Activated naive CD8-positive, alpha-beta T cell treated with anti-CD3 and anti-CD28 coated beads, Interleukin-2, amount 10 ng/mL, durations not matched to agents 7 days and 5 days (primary cell): ENCODE measurements at regions not wholly inside any gene's neighbourhood (a gene's known extent, or its start where the extent isn't known, plus 50 kb on each side); places are given as distances from the start of the nearest gene placed in this dataset.

ENCODE experiments used
- ATAC-seq: fragments of 150-1000 bp; cut with Tn5 transposase; one replicate; pipeline ENCODE4 v1.10.0; 2021; ENCODE audit warnings: low read depth, moderate library complexity
- POLR2A ChIA-PET: fragments of 350-600 bp; sonication (Branson Sonifier 250); formaldehyde crosslinking; loops from one replicate; lab custom pipeline; 2021; ENCODE audit warnings: antibody characterized with exemption; lab: Charles Lee
- DNase-seq: peaks from one replicate; pipeline ENCODE4 v3.0.0; 2021
- H3K27ac Mint-ChIP-seq: one replicate; pipeline ENCODE4 v1.8.0; 2022; ENCODE audit warnings: mild to moderate bottlenecking, mixed read lengths
- H3K27me3 Mint-ChIP-seq: one replicate; pipeline ENCODE4 v1.8.0; 2022; ENCODE audit warnings: mild to moderate bottlenecking, moderate library complexity, mixed read lengths
- H3K36me3 Mint-ChIP-seq: one replicate; pipeline ENCODE4 v1.8.0; 2021; ENCODE audit warnings: mild to moderate bottlenecking, mixed read lengths
- H3K4me1 Mint-ChIP-seq: one replicate; pipeline ENCODE4 v1.8.0; 2021; ENCODE audit warnings: mixed read lengths
- H3K4me3 Mint-ChIP-seq: one replicate; pipeline ENCODE4 v1.8.0; 2022; ENCODE audit warnings: mild to moderate bottlenecking, moderate library complexity, mixed read lengths
- H3K9me3 Mint-ChIP-seq: one replicate; pipeline ENCODE4 v1.8.0; 2021; ENCODE audit warnings: mixed read lengths

- POLR2A ChIA-PET, result no interaction called here
- H3K4me1 Mint-ChIP-seq, result peaks cover 24% of the 10 kb centered on the region
- no peaks in the 10 kb centered on the region for H3K36me3 Mint-ChIP-seq
- H3K27me3 Mint-ChIP-seq, result no peaks in the 10 kb centered on the region
- DNase-seq (no peak), ATAC-seq (peak; percentile 92)
- peak overlapping the region; percentile 33 for H3K4me3 Mint-ChIP-seq
- H3K9me3 Mint-ChIP-seq, result no peaks in the 10 kb centered on the region
- peak overlapping the region; percentile 10 for H3K27ac Mint-ChIP-seq
Observed at GRCh38 chr4:113825272-113825671, 63.7 kb upstream of the CAMK2D start.

- H3K9me3 Mint-ChIP-seq, result no peaks in the 10 kb centered on the region
- H3K4me3 Mint-ChIP-seq, result no peak overlapping the region
- H3K27me3 Mint-ChIP-seq, result no peaks in the 10 kb centered on the region
- no peak for DNase-seq
- POLR2A ChIA-PET, result no interaction called here
- ATAC-seq, result no peak
- H3K36me3 Mint-ChIP-seq, result no peaks in the 10 kb centered on the region
- peaks cover 24% of the 10 kb centered on the region for H3K4me1 Mint-ChIP-seq
- H3K27ac Mint-ChIP-seq, result no peak overlapping the region
Observed at GRCh38 chr4:113824396-113824795, 62.9 kb upstream of the CAMK2D start.

DNA sequence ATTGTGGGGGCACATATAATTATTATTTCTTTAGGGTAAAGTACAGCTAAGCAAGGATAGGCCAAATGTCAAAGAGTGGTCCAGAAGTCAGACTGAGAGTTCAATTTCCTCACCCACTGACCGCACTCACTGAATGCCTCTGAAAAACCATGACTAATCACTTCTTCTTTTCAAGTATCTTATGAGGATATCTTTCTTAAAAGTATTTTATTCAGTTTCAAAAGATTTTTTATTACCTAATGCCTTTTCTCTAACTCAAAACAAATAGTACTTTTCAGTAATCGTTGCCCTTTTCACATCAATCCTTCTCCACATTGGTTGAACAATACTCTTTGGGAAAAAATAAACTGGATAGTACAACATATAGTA lies 61.7 kb upstream of the CAMK2D start:
- ATAC-seq (no peak), DNase-seq (no peak)
- POLR2A ChIA-PET, result no interaction called here
- H3K9me3 Mint-ChIP-seq, result peaks cover 3% of the 10 kb centered on the region
- no peaks in the 10 kb centered on the region for H3K27me3 Mint-ChIP-seq
- no peak overlapping the region for H3K4me3 Mint-ChIP-seq
- H3K36me3 Mint-ChIP-seq, result no peaks in the 10 kb centered on the region
- H3K4me1 Mint-ChIP-seq, result peaks cover 24% of the 10 kb centered on the region
- H3K27ac Mint-ChIP-seq, result no peak overlapping the region

DNA sequence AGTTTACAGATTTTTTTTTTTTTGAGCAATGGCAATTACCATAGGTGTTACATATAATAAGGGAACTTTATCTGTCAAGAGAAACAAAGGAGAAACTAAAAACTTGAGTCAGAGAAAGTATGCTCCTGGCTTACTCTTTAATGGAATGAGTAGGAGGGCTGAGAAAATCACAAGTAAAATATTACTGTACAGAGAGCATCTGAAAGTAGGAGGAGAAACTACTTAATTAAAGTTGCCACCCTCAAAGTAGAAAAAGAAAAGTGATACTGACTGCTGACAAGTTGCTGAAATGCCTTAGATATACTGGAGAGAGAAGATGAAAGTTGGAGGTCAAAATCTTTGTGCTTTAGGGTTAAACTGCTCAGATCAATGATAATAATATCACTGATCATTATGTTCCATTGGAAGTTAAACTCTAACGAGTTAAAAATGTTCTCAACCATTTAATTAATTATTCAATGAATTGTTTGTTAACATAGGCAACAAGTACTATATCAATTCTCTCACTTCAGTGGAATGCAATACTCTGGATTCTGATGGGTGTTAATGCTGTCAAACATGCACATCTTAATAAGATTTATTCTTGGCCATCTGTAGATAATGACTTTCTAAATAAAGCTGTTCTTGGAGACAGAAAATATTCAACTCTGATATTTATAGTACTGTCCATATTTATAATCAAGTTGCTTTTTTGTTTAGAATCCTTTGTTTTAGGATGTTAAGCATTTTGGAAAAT lies 61.2 kb upstream of the CAMK2D start:
- no peak overlapping the region for H3K27ac Mint-ChIP-seq
- POLR2A ChIA-PET, result no interaction called here
- no peaks in the 10 kb centered on the region for H3K36me3 Mint-ChIP-seq
- DNase-seq (no peak), ATAC-seq (no peak)
- no peaks in the 10 kb centered on the region for H3K27me3 Mint-ChIP-seq
- peaks cover 24% of the 10 kb centered on the region for H3K4me1 Mint-ChIP-seq
- no peak overlapping the region for H3K4me3 Mint-ChIP-seq
- H3K9me3 Mint-ChIP-seq, result peaks cover 3% of the 10 kb centered on the region

- Mint-ChIP-seq H3K27me3 (no peaks in the 10 kb centered on the region), H3K36me3 (no peaks in the 10 kb centered on the region), H3K4me1 (peaks cover 24% of the 10 kb centered on the region), H3K9me3 (peaks cover 3% of the 10 kb centered on the region), H3K4me3 (no peak overlapping the region), H3K27ac (no peak overlapping the region)
- POLR2A ChIA-PET, result no interaction called here
- DNase-seq, result no peak
- ATAC-seq, result no peak
Observed at GRCh38 chr4:113821856-113822255, 60.3 kb upstream of the CAMK2D start.

DNA sequence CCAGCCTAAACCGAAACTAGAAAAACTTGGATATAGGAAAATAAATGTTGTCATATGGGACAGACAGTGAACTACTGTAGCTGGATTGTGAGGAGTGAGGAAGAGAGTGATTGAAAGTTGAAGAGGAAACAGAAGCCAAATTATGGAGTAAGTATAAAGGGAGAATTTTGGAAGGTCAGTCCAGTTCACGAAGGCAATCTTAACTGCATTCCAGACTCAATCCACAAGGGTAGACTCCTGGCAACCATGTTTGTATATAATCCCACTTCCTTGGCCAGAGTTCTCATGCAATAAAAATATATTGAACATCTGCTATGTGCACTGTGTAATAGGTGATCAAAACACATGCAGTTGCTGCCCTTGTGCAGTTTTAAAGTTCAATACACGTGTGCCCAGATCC lies 58.6 kb upstream of the CAMK2D start:
- no peak for ATAC-seq
- Mint-ChIP-seq H3K27me3 (no peaks in the 10 kb centered on the region), H3K4me1 (peaks cover 18% of the 10 kb centered on the region), H3K4me3 (no peak overlapping the region), H3K9me3 (peaks cover 5% of the 10 kb centered on the region), H3K36me3 (no peaks in the 10 kb centered on the region), H3K27ac (no peak overlapping the region)
- no peak for DNase-seq
- POLR2A ChIA-PET, result no interaction called here

DNA sequence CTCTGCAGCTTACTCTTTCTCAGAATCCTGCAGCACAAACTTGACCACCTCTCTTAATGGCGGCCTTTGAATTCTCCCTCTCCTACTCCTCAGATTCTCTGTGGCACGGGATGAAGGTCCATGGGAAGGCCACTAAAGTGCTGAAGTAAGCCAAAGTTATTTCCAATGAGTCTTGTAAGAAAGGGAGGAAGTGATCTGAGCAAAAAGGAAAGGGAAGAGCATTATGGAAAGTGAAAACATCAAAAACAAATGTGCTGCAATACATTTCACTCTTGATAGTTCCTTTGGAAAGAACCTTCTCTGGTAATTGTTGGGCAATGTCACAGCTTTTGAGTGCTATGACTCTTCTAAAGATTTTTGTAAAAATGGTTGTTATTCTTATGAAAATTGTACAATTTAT lies 54.3 kb upstream of the CAMK2D start:
- Mint-ChIP-seq H3K27ac (no peak overlapping the region), H3K9me3 (peaks cover 5% of the 10 kb centered on the region), H3K4me1 (peaks cover 3% of the 10 kb centered on the region), H3K4me3 (no peak overlapping the region), H3K27me3 (no peaks in the 10 kb centered on the region), H3K36me3 (no peaks in the 10 kb centered on the region)
- ATAC-seq (no peak), DNase-seq (no peak)
- POLR2A ChIA-PET, result no interaction called here

DNA sequence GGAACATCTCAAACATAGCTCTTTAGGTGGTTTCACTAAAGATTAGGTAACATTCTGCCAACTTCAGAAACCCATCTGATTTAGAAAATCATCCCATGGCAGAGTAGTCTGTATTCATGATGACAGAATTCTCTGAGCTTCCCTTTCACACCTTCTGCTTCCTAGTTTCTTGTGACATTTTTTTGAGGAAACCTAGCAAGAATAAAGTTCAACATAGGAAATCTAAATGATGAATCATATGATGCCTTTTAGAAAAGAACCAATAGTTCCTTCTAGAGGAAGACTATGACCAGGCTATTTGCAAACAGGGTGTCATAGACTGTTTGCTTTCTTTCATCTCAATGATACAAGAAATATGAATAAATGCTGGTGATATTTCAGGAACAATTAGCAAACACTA lies 49.8 kb upstream of the CAMK2D start:
- peaks cover 4% of the 10 kb centered on the region for H3K9me3 Mint-ChIP-seq
- POLR2A ChIA-PET, result no interaction called here
- no peak for DNase-seq
- no peak overlapping the region for H3K27ac Mint-ChIP-seq
- H3K36me3 Mint-ChIP-seq, result no peaks in the 10 kb centered on the region
- ATAC-seq, result no peak
- no peaks in the 10 kb centered on the region for H3K27me3 Mint-ChIP-seq
- H3K4me1 Mint-ChIP-seq, result peaks cover 3% of the 10 kb centered on the region
- H3K4me3 Mint-ChIP-seq, result no peak overlapping the region
